ENCODE measurements at regions not wholly inside any gene's neighbourhood (a gene's known extent, or its start where the extent isn't known, plus 50 kb on each side); places are given as distances from the start of the nearest gene placed in this dataset.

GRCh38 chr10:89829262-89829886, 128.0 kb downstream of the KIF20B start:
- DNase-seq: no peak

- no peak for DNase-seq
Measured at GRCh38 chr10:89829887-89830269, 128.5 kb downstream of the KIF20B start.

- no peak for DNase-seq
Measured at GRCh38 chr10:89830624-89831023, 129.2 kb downstream of the KIF20B start.

- no peak for DNase-seq
Measured at GRCh38 chr10:89836840-89837164, 135.4 kb downstream of the KIF20B start.

GRCh38 chr10:89837165-89838043, 136.0 kb downstream of the KIF20B start:
- peak; percentile 14 for DNase-seq

GRCh38 chr10:89838044-89838615, 136.7 kb downstream of the KIF20B start:
- no peak for DNase-seq

GRCh38 chr10:89845541-89846280, 144.3 kb downstream of the KIF20B start:
- no peak for DNase-seq

- no peak for DNase-seq
Measured at GRCh38 chr10:89846281-89846630, 144.9 kb downstream of the KIF20B start.

GRCh38 chr10:89846786-89847185, 145.4 kb downstream of the KIF20B start:
- DNase-seq: no peak

GRCh38 chr10:89852872-89853271, 151.5 kb downstream of the KIF20B start:
- no peak for DNase-seq

GRCh38 chr10:89853781-89854191, 152.4 kb downstream of the KIF20B start:
- DNase-seq: no peak

- DNase-seq: no peak
Measured at GRCh38 chr10:89857431-89858042, 156.1 kb downstream of the KIF20B start.

- no peak for DNase-seq
Measured at GRCh38 chr10:89861199-89861573, 159.8 kb downstream of the KIF20B start.

- DNase-seq: peak; percentile 68
Measured at GRCh38 chr10:89861584-89862301, 160.4 kb downstream of the KIF20B start.

- DNase-seq: no peak
Measured at GRCh38 chr10:89867964-89868363, 166.6 kb downstream of the KIF20B start.

GRCh38 chr10:89869180-89869579, 167.8 kb downstream of the KIF20B start:
- no peak for DNase-seq

GRCh38 chr10:89869592-89870156, 168.3 kb downstream of the KIF20B start:
- DNase-seq: no peak

GRCh38 chr10:89870936-89871335, 169.5 kb downstream of the KIF20B start:
- DNase-seq: no peak

GRCh38 chr10:89873055-89873454, 171.7 kb downstream of the KIF20B start:
- DNase-seq: no peak

- DNase-seq: no peak
Measured at GRCh38 chr10:89875557-89875956, 174.2 kb downstream of the KIF20B start.

GRCh38 chr10:89879121-89879520, 177.7 kb downstream of the KIF20B start:
- DNase-seq: no peak

GRCh38 chr10:89887406-89887805, 186.0 kb downstream of the KIF20B start:
- DNase-seq: no peak
